ENCODE measurements at regions not wholly inside any gene's neighbourhood (a gene's known extent, or its start where the extent isn't known, plus 50 kb on each side); places are given as distances from the start of the nearest gene placed in this dataset.
"Not testable (repeated sequence)": the region's sequence is repeated elsewhere in the genome, so short reads cannot be mapped to it uniquely, and the experiment has no call there.

DNA sequence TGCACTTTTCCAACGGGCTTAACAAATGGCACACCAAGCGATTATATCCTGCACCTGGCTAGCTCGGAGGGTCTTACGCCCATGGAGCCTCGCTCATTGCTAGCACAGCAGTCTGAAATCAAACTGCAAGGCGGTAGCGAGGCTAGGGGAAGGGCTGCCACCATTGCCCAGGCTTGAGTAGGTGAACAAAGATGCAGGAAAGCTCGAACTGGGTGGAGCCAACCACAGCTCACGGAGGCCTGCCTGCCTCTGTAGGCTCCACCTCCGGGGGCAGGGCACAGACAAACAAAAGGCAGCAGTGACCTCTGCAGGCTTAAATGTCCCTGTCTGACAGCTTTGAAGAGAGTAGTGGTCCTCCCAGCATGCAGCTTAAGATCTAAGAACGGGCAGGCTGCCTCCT is 365.4 kb downstream of the MMUT start:
- not testable (repeated sequence) for DNase-seq

GRCh38 chr6:49097116-49097515 is 365.9 kb downstream of the MMUT start:
- no peak for DNase-seq

DNA sequence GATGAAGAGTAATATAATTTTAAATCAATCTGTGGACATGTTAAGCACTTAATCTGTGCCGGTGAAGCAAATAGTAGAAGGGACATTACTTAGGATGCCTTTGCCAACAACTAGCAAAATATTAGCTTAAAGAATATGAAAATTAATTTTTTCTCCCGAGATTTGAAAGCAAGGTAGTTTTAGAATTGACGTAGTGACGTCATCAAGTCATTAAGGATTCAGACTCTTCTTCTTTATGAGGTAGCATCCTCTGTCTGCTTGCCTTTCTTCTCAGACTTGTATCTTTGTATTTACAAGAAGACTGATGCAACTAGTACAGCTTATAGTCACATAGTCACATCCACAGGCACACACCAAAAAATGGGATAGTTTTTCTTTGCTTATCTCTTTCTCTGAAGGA is 374.4 kb downstream of the MMUT start:
- DNase-seq = no peak

GRCh38 chr6:49087369-49087768 is 375.7 kb downstream of the MMUT start:
- DNase-seq = no peak

DNA sequence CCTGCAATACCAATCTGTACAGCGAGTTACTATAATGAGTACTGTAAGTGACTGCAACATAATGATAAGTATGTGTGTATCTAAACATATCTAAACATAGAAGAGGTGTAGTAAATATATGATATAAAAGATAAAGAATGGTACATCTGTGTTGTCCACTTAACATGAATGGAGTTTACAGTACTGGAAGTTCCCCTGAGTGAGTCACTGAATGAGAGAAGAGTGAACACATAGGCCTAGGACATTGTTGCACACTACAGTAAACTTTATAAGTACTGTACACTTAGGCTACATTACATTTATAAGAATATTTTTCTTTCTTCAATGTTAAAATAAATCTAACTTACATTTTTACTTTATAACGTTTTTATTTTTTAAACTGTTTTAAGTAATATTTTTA is 380.4 kb downstream of the MMUT start:
- no peak for DNase-seq

- no peak for DNase-seq
These were observed 390.0 kb downstream of the MMUT start for GRCh38 chr6:49072885-49073620.

DNA sequence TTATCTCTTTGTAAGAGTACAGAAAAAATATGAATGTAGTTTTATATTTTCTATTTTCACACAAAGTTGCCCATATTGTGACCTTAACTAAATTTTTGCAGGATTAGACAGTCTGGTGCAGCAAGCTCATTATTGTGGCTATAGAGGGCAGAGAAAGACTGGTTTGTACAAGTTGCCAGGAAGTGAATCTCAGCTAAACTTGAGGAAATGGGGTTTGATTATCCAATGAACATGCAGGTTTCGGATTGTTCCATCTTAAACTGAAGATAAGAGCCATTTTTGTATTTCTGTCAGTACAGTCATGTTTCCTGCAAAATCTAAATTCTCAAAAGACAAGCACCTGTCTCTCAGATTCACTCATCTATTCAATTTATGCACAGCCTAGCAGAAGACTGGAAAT is 390.9 kb downstream of the MMUT start:
- DNase-seq = no peak

DNA sequence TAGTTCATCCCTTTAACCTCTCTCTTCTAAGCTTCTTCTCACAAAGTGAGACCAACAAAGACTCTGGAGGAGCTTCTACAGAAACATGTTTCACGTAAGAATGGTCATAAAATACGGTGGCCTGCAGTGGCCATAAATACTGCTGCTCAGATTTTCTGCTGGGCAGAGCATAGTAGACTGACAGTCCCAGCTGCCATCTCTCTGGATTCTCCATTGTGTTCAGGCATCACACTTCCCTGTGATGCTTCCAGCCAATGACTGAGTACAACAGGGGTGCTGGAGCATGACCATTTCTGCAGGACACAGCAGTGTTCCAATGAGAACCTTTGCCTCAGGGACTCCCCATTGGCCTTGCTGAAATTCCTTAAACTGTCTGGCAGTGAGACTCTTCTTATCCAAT is 392.6 kb downstream of the MMUT start:
- no peak for DNase-seq

DNA sequence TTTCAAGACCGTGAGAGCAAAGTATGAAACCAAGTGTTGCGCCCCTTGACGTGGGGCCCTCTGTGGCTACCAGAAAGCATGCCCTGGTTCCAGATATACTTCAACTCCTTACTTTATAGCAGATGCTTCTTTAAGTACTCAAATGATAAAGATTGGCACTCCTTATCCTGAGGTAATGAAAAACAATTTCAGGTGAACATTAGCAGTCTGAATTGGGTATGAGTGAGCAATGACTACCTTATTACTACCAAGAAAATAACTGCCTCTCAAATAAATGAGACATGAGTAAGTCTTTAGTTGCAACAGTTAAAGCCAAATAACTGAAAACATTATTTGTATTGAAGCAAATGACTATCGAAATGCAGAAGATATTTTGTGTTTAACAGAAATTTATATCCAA is 408.7 kb downstream of the MMUT start:
- DNase-seq = no peak

DNA sequence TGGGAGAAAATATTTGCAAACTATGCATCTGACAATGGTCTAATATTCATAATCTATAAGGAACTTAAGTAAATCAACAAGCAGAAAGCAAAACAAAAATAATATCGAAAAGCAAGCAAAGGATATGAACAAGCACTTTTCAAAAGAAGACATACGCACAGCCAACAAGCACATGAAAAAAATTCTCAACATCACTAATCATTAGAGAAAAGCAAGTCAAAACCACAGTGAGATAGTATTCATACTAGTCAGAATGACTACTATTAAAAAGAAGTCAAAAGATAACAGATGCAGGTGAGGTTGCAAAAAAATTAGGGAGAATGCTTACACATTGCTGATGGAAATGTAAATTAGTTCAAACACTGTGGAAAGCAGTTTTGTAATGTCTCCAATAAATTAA is 410.2 kb downstream of the MMUT start:
- no peak for DNase-seq

DNA sequence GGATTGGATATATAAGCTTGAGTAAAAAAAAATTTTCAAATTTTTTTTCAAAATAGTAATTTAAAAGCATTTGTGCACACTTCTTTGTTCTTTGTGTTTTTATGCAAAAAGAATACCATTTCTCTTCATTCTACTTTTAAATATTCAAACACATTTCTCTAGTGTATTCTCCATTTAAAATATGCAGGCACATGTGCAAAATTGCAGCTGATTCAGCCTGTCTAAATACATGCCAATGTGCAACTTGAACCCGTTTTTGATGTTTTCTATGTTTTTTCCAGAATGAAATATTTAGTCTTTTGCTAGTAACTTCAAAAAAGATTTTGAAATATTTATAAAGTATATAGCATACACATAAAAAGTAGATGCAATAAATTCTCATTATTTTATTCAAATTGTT is 411.8 kb downstream of the MMUT start:
- no peak for DNase-seq

DNA sequence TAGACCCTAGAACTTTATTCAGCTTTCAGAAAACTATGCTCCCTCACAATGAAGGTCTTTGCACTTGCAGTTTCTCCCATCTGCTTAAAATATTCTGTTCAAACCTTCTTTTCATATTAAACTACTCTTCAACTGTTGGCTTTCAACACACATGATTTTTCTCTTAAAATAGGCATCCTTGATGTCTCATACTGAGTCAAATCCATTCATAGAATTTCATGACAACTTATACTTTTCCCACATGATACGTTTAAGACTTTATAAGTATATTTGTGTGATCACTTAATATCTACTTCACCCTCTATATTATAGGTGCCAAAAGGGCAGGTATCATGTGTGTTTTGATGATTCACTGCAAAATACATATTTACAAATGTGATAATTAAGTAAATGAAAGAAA is 412.5 kb downstream of the MMUT start:
- DNase-seq = no peak

- DNase-seq = no peak
These were observed 424.7 kb downstream of the MMUT start for GRCh38 chr6:49038294-49038822.

- no peak for DNase-seq
These were observed 432.6 kb downstream of the MMUT start for GRCh38 chr6:49030251-49031020.

GRCh38 chr6:49027644-49028043 is 435.4 kb downstream of the MMUT start:
- DNase-seq = no peak

DNA sequence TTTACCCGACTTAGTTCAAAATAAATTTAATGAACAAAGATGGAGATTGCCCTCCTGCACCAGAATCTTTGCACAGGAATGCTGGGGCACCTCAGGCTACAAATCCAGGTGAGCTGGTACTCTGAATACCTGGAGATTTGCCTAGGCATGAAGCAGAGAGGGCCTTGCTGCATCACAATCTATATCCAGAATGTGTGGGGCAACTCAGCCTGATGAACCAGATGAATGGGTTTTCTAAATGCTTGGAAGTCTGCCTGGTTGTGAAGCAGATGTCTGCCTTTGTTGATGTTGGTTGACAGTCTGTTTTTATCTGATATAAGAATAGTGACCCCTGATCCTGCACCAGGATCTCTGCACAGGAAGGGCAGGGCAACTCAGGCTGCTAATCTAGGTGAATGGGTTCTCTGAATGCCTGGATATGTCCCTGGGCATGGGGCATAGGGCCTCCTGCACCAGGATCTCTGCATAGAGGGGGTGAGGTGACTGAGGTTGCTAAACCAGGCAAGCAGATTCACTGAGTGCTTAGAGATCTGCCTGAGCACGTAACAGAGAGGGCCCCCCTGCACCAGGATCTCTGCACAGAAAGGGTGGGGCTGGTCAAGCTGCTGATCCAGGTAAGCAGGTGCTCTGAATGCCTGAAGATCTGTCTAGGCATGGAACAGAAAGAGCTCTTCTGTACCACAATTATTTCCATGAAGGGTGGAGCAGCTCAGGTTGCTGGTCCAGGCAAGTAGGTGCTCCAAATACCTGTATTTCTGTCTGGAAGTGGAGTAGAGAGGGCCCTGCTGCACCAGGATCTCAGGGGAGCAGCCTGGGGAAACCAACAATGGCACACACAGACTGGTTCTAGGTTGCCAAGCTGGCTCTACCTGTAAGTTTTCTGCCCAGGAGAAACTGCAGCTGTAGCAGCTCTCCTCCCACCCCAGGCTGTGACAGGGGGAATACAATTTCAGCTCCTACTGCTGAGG is 437.5 kb downstream of the MMUT start:
- DNase-seq = no peak

DNA sequence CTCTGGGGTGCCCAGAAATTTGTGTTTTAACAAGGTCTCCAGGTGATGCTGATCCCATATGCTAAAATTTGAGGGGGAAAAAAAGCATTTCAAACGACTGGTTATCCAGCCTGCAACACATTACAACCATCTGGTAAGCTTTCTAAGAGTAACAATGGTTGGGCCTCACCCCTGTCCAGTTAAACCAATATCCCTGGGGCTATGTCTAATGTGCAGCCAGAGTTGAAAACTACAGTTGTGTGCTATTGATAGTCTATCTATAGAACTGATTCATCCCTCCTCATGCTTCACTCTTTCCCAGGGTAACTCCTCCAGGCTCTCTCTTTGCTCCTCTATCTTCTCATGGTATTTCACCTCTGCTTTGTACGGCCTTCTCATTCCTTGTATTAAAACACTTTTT is 458.3 kb downstream of the MMUT start:
- no peak for DNase-seq

DNA sequence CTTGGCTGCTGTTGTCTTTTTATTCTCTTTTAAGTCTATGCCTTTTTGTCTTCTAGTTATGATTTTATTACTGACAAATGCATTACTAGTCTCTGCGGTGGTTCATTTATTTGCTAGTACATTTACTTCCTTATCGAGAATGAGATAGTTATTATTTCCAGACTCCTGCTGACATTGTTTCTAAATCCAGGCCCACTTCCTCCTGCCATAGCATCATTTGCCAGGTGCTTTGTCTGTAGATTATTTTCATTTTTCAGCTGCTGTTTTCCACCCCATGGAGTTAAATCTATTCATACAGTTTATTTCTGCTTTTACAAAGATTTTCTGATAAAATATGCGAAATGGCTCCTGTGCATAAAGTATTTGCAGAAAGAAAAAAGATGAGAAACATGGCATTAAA is 459.7 kb downstream of the MMUT start:
- no peak for DNase-seq

DNA sequence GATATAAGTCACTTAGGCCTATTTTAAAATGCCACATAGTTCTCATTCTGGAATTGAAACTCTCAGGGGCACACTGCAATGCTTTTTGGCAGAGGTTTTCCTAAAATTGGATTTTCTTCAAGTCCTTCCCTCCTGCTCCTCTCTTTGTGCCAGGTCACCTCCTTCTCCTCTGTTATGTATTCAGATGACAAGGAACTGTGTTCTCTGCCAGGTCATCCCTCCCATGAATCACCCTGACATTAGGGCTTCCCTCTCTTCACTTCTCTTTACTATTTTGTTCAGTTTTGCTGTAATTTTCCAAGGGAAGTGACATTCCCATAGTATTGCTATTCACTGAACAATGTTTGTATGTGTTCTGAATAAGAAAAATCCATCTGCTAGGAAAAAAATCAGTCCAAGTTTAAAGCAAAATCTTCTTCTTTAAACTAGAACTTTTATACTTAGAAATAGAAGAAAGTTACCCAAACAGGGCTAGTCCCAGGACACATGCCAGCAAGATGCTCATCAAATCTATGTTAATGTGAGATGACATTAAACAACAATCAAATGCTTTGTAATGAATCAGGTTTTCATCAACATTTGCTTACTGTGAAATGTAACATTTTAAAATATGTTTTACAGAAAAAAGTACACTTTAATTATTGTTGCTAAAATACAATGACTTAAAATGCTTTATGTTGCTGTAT is 461.1 kb downstream of the MMUT start:
- no peak for DNase-seq

- DNase-seq = no peak
These were observed 464.5 kb downstream of the MMUT start for GRCh38 chr6:48998574-48998973.

GRCh38 chr6:48996461-48997119 is 466.5 kb downstream of the MMUT start:
- DNase-seq = no peak

DNA sequence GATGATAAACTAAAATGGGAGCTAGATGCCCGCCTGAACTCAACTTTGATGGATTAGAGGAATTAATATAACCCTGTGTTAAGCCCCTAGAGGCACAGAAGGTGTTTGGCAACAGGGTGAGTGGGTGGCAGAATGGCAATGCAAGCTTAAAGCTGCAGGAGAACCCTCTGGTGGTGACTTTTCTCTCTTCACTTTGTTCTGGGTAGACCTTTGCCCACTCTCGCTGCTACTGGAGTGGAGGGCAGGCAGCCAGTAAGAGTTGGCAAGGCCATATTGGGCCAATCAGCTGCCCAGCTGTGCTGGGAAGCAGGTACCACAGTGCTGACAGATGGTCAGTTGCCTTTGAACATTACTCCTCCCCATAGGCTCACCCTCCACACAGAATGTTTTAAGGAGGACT is 468.2 kb downstream of the MMUT start:
- DNase-seq = no peak

Data from fibroblast of skin of back (primary cell).